Heart right ventricle (tissue), 16 donors: ENCODE measurements at regions not wholly inside any gene's neighbourhood (a gene's known extent, or its start where the extent isn't known, plus 50 kb on each side); places are given as distances from the start of the nearest gene placed in this dataset.
"Not testable (repeated sequence)": the region's sequence is repeated elsewhere in the genome, so short reads cannot be mapped to it uniquely, and the experiment has no call there.

ENCODE experiments used
- ATAC-seq, 8 donors: fragments of 200-7000 bp; cut with Tn5 transposase; one replicate each; pipeline ENCODE4 v1.9.1; 2020; ENCODE audit warnings: mild to moderate bottlenecking in 8 of 8, moderate library complexity in 8 of 8, moderate number of reproducible peaks in 1 of 8
- DNase-seq, 2 donors: peaks; one replicate each; pipeline ENCODE4 v3.0.0-alpha.2; 2020
- H3K27ac ChIP-seq, 10 donors: fragments of 200-600 bp; sonication (generic) in 2 of 10; one replicate each; pipeline versions ENCODE4 v1.5.0 to v1.8.0; 2020 to 2022; ENCODE audit warnings: mild to moderate bottlenecking in 3 of 10
- H3K27me3 ChIP-seq, 7 donors: fragments of 200-600 bp; one replicate each; pipeline ENCODE4 v1.8.0; 2021 to 2022; ENCODE audit warnings: mild to moderate bottlenecking in 2 of 7
- H3K36me3 ChIP-seq, 9 donors: fragments of 200-600 bp; sonication (generic) in 1 of 9; one replicate each; pipeline versions ENCODE4 v1.5.0 to v1.8.0; 2020 to 2022; ENCODE audit warnings: mild to moderate bottlenecking in 2 of 9
- H3K4me1 ChIP-seq, 9 donors: fragments of 200-600 bp; sonication (generic) in 1 of 9; one replicate each; pipeline versions ENCODE4 v1.5.0 to v1.8.0; 2020 to 2022; ENCODE audit warnings: mild to moderate bottlenecking in 4 of 9
- H3K4me3 ChIP-seq, 10 donors: fragments of 200-600 bp; sonication (generic) in 2 of 10; one replicate each; pipeline versions ENCODE4 v1.5.0 to v1.8.0; 2020 to 2022; ENCODE audit warnings: mild to moderate bottlenecking in 7 of 10, moderate library complexity in 2 of 10
- H3K9me3 ChIP-seq, 11 donors: fragments of 200-600 bp in 10 of 11; sonication (generic) in 2 of 11; one replicate each; pipeline versions ENCODE4 v1.5.0 to v1.8.0; 2013 to 2022; ENCODE audit warnings: mild to moderate bottlenecking in 2 of 11, control low read depth in 1 of 11, moderate library complexity in 1 of 11
- WGBS, 2 donors: extraction: QIAGEN DNeasy Blood & Tissue Kit; methylation state at CpG; one replicate each; pipeline ENCODE4 v1.1.7; 2013; ENCODE audit warnings: inconsistent platforms in 1 of 2; 5-methylcytosine and 5-hydroxymethylcytosine counted together
- intact Hi-C, 10 donors: fragments of 100-400 bp; cut with DNase I; formaldehyde crosslinking; loops; one replicate each; pipeline versions ENCODE4 v1.11.1 to v1.14.2; 2022
- TF ChIP-seq, protein P1 (sequence below), 9 donors: fragments of 200-600 bp; sonication (generic) in 2 of 9; IDR thresholded peaks; one replicate each; pipeline versions ENCODE4 v1.5.0 to v1.8.0; 2021 to 2022; ENCODE audit warnings: antibody characterized with exemption in 9 of 9, mild to moderate bottlenecking in 5 of 9, moderate library complexity in 1 of 9
- donor health status: Arrhythmogenic right ventricular cardiomyopathy.
- donor health status: ischemic (EF 13 %, LVEDD 7.1; RV severe dilation, severe dysfunction).
- donor health status: healthy with polysubstance abuse.
- donor health status: DM: no; HTN: yes; CAD: no.
- donor health status: DM: no; HTN: no; CAD: no.
- donor health status: ischemic (EF 25% LVEDD 6.9; RV normal size, moderate dysfunction).
- donor health status: ischemic (EF 25% LVEDD 5.7; RV mildly dilated, moderate dysfunction).
- donor health status: healthy.
- donor health status: DM: yes; HTN: yes; CAD: no.
- donor health status: Ischemic cardiomyopathy.
- donor health status: ischemic (EF 35%, LVEDD 5.7; RV mildly dilated, moderate dysfunction).
- donor health status: nonischemic (EF 11% LVEDD 7.7; RV severe dilation, severe dysfunction).
- donor health status: DM: yes; HTN: yes; CAD: no.
- donor health status: PGD.
- donor health status: ischemic (EF 29% LVEDD 5.4; RV normal size, mild dysfunction).
- donor health status: nonischemic (EF 23%, LVEDD 6.1; RV moderate dilation, normal function).

DNA sequence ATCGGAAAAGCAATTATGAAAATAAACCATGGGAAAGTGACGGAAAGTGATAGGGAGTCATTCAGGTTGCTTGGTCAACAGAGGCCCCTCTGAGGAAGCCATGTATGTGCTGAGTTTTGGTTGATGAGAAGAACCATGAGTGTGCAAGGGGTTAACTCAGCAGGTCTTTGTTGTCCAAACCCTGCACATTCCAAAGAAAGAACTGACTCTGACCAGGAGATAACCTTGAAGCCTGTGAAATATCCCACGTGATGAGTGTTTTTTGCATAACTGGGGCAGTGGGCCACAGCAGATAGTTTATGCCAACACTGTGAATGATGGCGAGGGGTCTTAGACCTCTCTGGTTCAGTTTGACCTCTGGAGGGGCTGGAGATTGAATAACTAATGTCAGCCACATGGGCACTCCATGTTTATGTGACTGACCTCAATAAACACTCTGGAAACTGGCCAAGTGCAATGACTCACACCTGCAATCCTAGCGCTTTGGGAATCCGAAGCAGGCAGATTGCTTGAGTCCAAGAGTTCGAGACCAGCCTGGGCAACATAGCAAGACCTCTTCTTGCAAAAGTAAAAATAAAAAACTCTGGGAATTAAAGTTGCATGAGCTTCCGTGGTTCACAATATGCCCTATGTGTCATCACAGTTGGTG is 154.0 kb upstream of the FOXK1 start:
- TF ChIP-seq, protein P1, sequence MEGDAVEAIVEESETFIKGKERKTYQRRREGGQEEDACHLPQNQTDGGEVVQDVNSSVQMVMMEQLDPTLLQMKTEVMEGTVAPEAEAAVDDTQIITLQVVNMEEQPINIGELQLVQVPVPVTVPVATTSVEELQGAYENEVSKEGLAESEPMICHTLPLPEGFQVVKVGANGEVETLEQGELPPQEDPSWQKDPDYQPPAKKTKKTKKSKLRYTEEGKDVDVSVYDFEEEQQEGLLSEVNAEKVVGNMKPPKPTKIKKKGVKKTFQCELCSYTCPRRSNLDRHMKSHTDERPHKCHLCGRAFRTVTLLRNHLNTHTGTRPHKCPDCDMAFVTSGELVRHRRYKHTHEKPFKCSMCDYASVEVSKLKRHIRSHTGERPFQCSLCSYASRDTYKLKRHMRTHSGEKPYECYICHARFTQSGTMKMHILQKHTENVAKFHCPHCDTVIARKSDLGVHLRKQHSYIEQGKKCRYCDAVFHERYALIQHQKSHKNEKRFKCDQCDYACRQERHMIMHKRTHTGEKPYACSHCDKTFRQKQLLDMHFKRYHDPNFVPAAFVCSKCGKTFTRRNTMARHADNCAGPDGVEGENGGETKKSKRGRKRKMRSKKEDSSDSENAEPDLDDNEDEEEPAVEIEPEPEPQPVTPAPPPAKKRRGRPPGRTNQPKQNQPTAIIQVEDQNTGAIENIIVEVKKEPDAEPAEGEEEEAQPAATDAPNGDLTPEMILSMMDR (IDR thresholded peaks at IDR 0.05): no peak
- DNase-seq (no peak), ATAC-seq (no peak)
- Histone ChIP-seq H3K4me1 (no peaks in the 10 kb centered on the region), H3K27me3 (peaks cover 0 to 12% (median 0%) of the 10 kb centered on the region in 7 donors), H3K9me3 (peaks cover 0 to 6% (median 0%) of the 10 kb centered on the region in 11 donors), H3K4me3 (no peak overlapping the region), H3K36me3 (no peaks in the 10 kb centered on the region), H3K27ac (no peak overlapping the region)
- intact Hi-C loops: no loop called here
- 60 to 64% methylated on average over 8 of the region's 8 CpGs for WGBS, 2 donors

DNA sequence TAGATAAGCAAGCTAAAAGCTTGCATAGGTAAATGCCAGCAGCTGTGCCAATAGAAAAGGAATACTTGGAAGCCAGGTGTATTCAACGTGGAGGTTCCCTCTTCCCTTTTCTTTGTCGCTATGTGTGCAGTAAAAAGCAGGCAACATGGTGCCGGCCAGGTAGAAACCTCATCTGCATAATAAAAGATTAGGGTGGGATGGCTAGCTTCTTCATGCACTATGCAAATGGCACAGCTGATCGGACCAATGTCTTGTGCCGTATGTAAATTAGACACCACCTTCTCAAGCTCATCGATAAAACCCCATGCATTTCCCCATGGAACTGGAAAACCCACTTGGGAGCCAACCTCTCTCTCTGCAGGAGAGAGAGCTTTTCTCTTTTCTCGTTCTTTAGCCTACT is 150.9 kb upstream of the FOXK1 start:
- no peak for ATAC-seq
- Histone ChIP-seq H3K4me3 (no peak overlapping the region), H3K4me1 (no peaks in the 10 kb centered on the region), H3K27me3 (peaks cover 0 to 8% (median 0%) of the 10 kb centered on the region in 7 donors), H3K27ac (no peak overlapping the region), H3K9me3 (no peaks in the 10 kb centered on the region), H3K36me3 (no peaks in the 10 kb centered on the region)
- 59 to 61% methylated on average over 7 of the region's 7 CpGs for WGBS, 2 donors
- TF ChIP-seq, protein P1 (IDR thresholded peaks at IDR 0.05): no peak
- intact Hi-C loops: no loop called here
- no peak for DNase-seq

DNA sequence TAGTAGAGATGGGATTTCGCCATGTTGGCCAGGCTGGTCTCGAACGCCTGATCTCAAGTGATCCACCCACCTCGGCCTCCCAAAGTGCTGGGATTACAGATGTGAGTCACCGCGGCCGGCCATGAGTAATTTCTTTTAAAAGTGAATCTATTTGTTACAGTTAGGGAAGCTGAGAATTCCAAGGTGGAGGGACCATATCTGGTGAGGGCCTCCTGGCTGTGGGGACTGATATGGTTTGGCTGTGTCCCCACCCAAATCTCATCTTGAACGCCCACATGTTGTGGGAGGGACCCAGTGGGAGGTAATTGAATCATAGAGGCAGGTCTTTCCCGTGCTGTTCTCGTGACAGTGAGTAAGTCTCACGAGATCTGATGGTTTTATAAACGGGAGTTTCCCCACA is 148.8 kb upstream of the FOXK1 start:
- H3K36me3 ChIP-seq, intact Hi-C loops, H3K4me1 ChIP-seq, DNase-seq, H3K4me3 ChIP-seq, H3K27ac ChIP-seq, H3K27me3 ChIP-seq, H3K9me3 ChIP-seq, ATAC-seq: not testable (repeated sequence)
- 78 to 82% methylated on average over 12 of the region's 12 CpGs for WGBS, 2 donors

DNA sequence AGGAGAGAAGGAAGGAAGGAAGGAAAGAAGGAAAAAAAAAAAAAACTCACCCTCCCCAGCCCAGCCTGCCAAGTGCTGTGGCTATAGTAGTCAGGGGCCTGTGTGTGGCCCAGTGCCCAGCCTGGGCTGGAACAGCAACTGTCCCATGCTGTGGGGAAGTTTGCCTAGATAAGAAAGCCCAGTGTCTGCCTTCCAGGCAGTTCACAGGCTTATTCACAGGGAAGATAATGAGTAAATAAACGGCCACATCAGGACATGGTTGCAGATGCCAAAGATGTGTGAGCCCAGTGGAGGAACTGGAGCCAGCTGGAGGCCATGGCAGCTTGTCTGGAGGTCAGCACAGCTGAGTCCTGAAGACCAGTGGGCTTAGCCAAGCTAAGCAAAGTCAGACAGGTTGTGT is 132.4 kb upstream of the FOXK1 start:
- Histone ChIP-seq H3K9me3 (peaks cover 0 to 35% (median 20%) of the 10 kb centered on the region in 11 donors), H3K27me3 (no peaks in the 10 kb centered on the region), H3K4me3 (no peak overlapping the region), H3K4me1 (no peaks in the 10 kb centered on the region), H3K27ac (peak overlapping the region in 1 of 10 donors; percentile 36), H3K36me3 (no peaks in the 10 kb centered on the region)
- 4 to 11% methylated on average over 1 of the region's 1 CpG for WGBS, 2 donors
- ATAC-seq (peak; percentile 77 to 95 (median 91)), DNase-seq (peak; percentile 53 to 72)
- intact Hi-C loops: no loop called here
- TF ChIP-seq, protein P1 (IDR thresholded peaks at IDR 0.05): no peak

DNA sequence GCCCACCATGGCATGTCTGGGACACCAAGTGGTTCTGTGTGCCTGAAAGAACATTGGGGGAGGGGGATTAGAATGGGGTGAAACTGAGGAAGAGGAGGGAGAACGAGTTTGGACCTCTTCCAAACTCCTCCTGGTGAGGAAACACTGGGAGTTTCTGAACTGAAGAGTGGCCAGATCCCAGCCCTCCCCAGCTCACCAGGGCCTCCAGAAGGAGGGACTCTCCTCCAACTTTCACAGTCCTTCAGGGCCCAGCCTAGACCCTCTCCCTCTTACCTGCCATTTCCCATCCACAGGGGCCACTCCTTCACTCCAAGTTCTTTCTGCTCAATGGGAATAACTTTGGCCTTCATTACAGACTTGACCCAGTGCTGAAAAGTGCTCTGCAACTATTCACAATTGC is 132.0 kb upstream of the FOXK1 start:
- ATAC-seq (peak in 7 of 8 donors; percentile 35 to 61 (median 45)), DNase-seq (no peak)
- Histone ChIP-seq H3K27me3 (no peaks in the 10 kb centered on the region), H3K4me1 (no peaks in the 10 kb centered on the region), H3K4me3 (no peak overlapping the region), H3K9me3 (peaks cover 0 to 38% (median 22%) of the 10 kb centered on the region in 11 donors), H3K36me3 (no peaks in the 10 kb centered on the region), H3K27ac (peak overlapping the region in 1 of 10 donors; percentile 36)
- TF ChIP-seq, protein P1 (IDR thresholded peaks at IDR 0.05): no peak
- WGBS, 2 donors: 10 to 20% methylated on average over 1 of the region's 1 CpG
- intact Hi-C loops: no loop called here
